ENCODE measurements at regions not wholly inside any gene's neighbourhood (a gene's known extent, or its start where the extent isn't known, plus 50 kb on each side); places are given as distances from the start of the nearest gene placed in this dataset.

DNA sequence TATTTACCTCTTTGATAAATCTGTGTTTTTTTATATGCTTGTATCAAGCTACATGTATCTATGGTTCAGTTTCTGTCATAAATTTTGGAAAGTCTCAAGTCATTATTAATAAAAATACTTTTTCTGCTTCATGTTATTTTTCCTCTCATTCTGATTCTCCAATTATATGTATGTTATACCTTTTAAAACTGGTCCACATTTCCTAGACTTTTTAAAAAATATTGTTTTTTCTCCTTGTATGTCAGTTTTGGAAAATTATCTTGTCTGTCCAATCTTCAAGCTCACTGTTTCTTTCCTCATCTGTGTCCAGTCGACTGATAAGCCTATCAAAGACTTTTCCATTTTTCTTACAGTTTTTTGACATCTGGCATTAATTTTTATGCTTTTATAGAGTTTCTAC lies 253.4 kb downstream of the ASXL3 start:
- Histone ChIP-seq H3K36me3 (ENCODE audit: insufficient read depth) (no peaks in the 10 kb centered on the region), H3K9ac (no peak overlapping the region), H3K79me2 (ENCODE audit: insufficient read depth, low read depth) (no peaks in the 10 kb centered on the region), H4K20me1 (ENCODE audit: insufficient read depth) (no peaks in the 10 kb centered on the region), H3K4me3 (IDR thresholded peaks at IDR 0.05; ENCODE audit: insufficient read depth, low read depth, low read length) (no peak overlapping the region), H2AFZ (ENCODE audit: low read depth) (no peak overlapping the region), H3K27me3 (ENCODE audit: insufficient read depth, low read depth) (no peaks in the 10 kb centered on the region), H3K4me2 (no peak overlapping the region), H3K4me1 (ENCODE audit: low read depth, poor library complexity, severe bottlenecking) (no peaks in the 10 kb centered on the region), H3K27ac (no peak overlapping the region)
- TF ChIP-seq, protein P1, sequence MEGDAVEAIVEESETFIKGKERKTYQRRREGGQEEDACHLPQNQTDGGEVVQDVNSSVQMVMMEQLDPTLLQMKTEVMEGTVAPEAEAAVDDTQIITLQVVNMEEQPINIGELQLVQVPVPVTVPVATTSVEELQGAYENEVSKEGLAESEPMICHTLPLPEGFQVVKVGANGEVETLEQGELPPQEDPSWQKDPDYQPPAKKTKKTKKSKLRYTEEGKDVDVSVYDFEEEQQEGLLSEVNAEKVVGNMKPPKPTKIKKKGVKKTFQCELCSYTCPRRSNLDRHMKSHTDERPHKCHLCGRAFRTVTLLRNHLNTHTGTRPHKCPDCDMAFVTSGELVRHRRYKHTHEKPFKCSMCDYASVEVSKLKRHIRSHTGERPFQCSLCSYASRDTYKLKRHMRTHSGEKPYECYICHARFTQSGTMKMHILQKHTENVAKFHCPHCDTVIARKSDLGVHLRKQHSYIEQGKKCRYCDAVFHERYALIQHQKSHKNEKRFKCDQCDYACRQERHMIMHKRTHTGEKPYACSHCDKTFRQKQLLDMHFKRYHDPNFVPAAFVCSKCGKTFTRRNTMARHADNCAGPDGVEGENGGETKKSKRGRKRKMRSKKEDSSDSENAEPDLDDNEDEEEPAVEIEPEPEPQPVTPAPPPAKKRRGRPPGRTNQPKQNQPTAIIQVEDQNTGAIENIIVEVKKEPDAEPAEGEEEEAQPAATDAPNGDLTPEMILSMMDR (conservative IDR thresholded peaks at IDR 0.05; ENCODE audit: low read depth, low read length) = no peak

DNA sequence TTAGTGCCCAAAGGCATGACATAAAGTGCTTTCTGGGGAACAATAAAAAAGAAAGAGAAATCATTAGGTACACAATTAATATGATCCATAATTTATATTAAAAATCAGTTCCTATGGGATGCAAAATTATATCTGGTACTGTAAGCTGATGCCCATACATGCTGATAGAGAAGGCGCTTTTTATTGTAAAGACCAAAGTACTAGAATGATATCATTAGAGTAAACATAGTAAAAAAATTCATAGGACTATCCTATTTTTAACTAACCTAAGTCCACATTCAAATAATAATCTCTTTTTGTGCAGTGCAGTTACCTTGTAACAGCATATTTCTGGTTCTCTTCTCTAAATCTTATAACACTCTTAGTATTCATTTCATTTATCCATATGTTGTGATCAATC lies 252.2 kb downstream of the ASXL3 start:
- H3K4me3 ChIP-seq (IDR thresholded peaks at IDR 0.05; ENCODE audit: insufficient read depth, low read depth, low read length) = no peak overlapping the region
- no peaks in the 10 kb centered on the region for H3K36me3 ChIP-seq (ENCODE audit: insufficient read depth)
- H3K79me2 ChIP-seq (ENCODE audit: insufficient read depth, low read depth) = no peaks in the 10 kb centered on the region
- H3K27me3 ChIP-seq (ENCODE audit: insufficient read depth, low read depth) = no peaks in the 10 kb centered on the region
- TF ChIP-seq, protein P1 (conservative IDR thresholded peaks at IDR 0.05; ENCODE audit: low read depth, low read length) = no peak
- no peaks in the 10 kb centered on the region for H3K4me1 ChIP-seq (ENCODE audit: low read depth, poor library complexity, severe bottlenecking)
- no peak overlapping the region for H2AFZ ChIP-seq (ENCODE audit: low read depth)
- no peak overlapping the region for H3K4me2 ChIP-seq
- no peak overlapping the region for H3K9ac ChIP-seq
- H3K27ac ChIP-seq = no peak overlapping the region
- H4K20me1 ChIP-seq (ENCODE audit: insufficient read depth) = no peaks in the 10 kb centered on the region

DNA sequence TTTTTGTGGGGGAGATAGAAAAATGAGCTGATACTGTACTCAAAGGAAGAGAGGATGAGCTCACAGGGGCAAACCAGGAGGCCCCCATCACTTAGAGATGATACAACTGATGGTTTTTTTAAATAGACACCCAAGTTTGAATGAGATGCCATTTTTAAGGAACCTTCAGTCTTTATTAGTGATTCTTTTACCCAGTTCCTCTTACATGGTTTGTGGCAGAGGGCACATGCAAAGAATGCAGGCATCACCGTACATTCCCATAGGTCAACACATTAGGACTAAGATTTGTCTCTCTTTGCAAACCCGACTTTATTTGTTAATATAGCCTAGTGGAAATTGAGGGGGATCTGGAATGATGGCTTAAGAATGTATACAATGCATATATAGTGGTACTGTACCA lies 250.9 kb downstream of the ASXL3 start:
- H4K20me1 ChIP-seq (ENCODE audit: insufficient read depth) = no peaks in the 10 kb centered on the region
- H3K79me2 ChIP-seq (ENCODE audit: insufficient read depth, low read depth) = no peaks in the 10 kb centered on the region
- H3K4me2 ChIP-seq = no peak overlapping the region
- H3K27me3 ChIP-seq (ENCODE audit: insufficient read depth, low read depth) = no peaks in the 10 kb centered on the region
- H3K4me3 ChIP-seq (IDR thresholded peaks at IDR 0.05; ENCODE audit: insufficient read depth, low read depth, low read length) = no peak overlapping the region
- no peak overlapping the region for H3K27ac ChIP-seq
- H3K9ac ChIP-seq = no peak overlapping the region
- H3K36me3 ChIP-seq (ENCODE audit: insufficient read depth) = no peaks in the 10 kb centered on the region
- no peak overlapping the region for H2AFZ ChIP-seq (ENCODE audit: low read depth)
- TF ChIP-seq, protein P1 (conservative IDR thresholded peaks at IDR 0.05; ENCODE audit: low read depth, low read length) = no peak
- H3K4me1 ChIP-seq (ENCODE audit: low read depth, poor library complexity, severe bottlenecking) = no peaks in the 10 kb centered on the region

GRCh38 chr18:33826151-33826550 lies 248.1 kb downstream of the ASXL3 start:
- TF ChIP-seq, protein P1 (conservative IDR thresholded peaks at IDR 0.05; ENCODE audit: low read depth, low read length) = no peak
- Histone ChIP-seq H3K4me1 (ENCODE audit: low read depth, poor library complexity, severe bottlenecking) (no peaks in the 10 kb centered on the region), H3K4me3 (IDR thresholded peaks at IDR 0.05; ENCODE audit: insufficient read depth, low read depth, low read length) (no peak overlapping the region), H4K20me1 (ENCODE audit: insufficient read depth) (no peaks in the 10 kb centered on the region), H2AFZ (ENCODE audit: low read depth) (no peak overlapping the region), H3K36me3 (ENCODE audit: insufficient read depth) (no peaks in the 10 kb centered on the region), H3K4me2 (no peak overlapping the region), H3K79me2 (ENCODE audit: insufficient read depth, low read depth) (no peaks in the 10 kb centered on the region), H3K27me3 (ENCODE audit: insufficient read depth, low read depth) (no peaks in the 10 kb centered on the region), H3K9ac (no peak overlapping the region), H3K27ac (no peak overlapping the region)

All from KMS-11 (cell line).